CD4-positive, alpha-beta T cell treated with Interleukin-4 for 4 hours (primary cell): ENCODE measurements at regions not wholly inside any gene's neighbourhood (a gene's known extent, or its start where the extent isn't known, plus 50 kb on each side); places are given as distances from the start of the nearest gene placed in this dataset.
"Not testable (repeated sequence)": the region's sequence is repeated elsewhere in the genome, so short reads cannot be mapped to it uniquely, and the experiment has no call there.

Experiments used
- DNase-seq: peaks from one replicate; pipeline ENCODE4 v3.0.0-alpha.2; 2020

- DNase-seq: no peak
Observed at GRCh38 chr7:69508736-69509135, 89.5 kb upstream of the AUTS2 start.

GRCh38 chr7:69510114-69510513, 88.2 kb upstream of the AUTS2 start:
- no peak for DNase-seq

GRCh38 chr7:69515495-69516212, 82.6 kb upstream of the AUTS2 start:
- no peak for DNase-seq

GRCh38 chr7:69516238-69516820, 81.9 kb upstream of the AUTS2 start:
- DNase-seq: no peak

GRCh38 chr7:69517985-69518704, 80.1 kb upstream of the AUTS2 start:
- DNase-seq: no peak

- no peak for DNase-seq
Observed at GRCh38 chr7:69518705-69519077, 79.6 kb upstream of the AUTS2 start.

GRCh38 chr7:69526570-69526969, 71.7 kb upstream of the AUTS2 start:
- no peak for DNase-seq

- DNase-seq: no peak
Observed at GRCh38 chr7:69527706-69528105, 70.6 kb upstream of the AUTS2 start.

- no peak for DNase-seq
Observed at GRCh38 chr7:69531050-69531449, 67.2 kb upstream of the AUTS2 start.

- no peak for DNase-seq
Observed at GRCh38 chr7:69534461-69535041, 63.7 kb upstream of the AUTS2 start.

GRCh38 chr7:69537691-69538090, 60.6 kb upstream of the AUTS2 start:
- DNase-seq: no peak

- no peak for DNase-seq
Observed at GRCh38 chr7:69539531-69539930, 58.7 kb upstream of the AUTS2 start.

- no peak for DNase-seq
Observed at GRCh38 chr7:69540287-69540686, 58.0 kb upstream of the AUTS2 start.

- not testable (repeated sequence) for DNase-seq
Observed at GRCh38 chr7:69541779-69542432, 56.4 kb upstream of the AUTS2 start.

- DNase-seq: no peak
Observed at GRCh38 chr7:69545175-69545574, 53.1 kb upstream of the AUTS2 start.
